ENCODE measurements at regions not wholly inside any gene's neighbourhood (a gene's known extent, or its start where the extent isn't known, plus 50 kb on each side); places are given as distances from the start of the nearest gene placed in this dataset.
"Not testable (repeated sequence)": the region's sequence is repeated elsewhere in the genome, so short reads cannot be mapped to it uniquely, and the experiment has no call there.

DNA sequence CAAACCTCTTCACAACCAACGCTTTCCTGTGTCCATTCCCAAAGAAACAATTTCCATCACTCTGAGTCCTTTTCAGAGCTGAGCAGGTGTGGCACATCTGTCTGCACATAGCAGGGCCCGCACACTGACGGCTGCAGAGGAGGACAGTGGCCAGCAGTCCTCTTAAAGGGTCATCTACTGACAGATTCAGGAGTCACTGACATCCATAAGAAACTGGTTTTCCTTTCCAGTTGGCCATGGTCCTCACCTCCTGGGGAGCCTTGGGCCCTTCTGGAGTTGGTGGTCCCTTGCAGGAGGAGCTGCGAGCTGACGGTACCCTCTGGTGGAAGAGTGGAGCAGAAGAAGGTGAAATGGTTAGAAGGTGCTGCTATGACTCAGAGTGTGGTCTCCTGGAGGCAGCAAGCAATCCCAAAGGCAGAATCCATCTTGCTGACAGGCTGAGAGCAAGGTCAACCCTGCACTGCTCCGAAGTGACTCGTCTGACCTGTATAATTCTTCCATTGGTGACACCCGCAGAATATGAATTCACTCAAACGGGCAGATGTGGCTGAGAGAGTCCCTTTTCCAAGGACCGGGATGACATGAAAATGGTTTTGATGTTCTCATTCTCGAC is 278.5 kb upstream of the C1orf174 start:
- H3K36me3 ChIP-seq = no peaks in the 10 kb centered on the region
- no peaks in the 10 kb centered on the region for H3K27me3 ChIP-seq
- H3K9me3 ChIP-seq = no peaks in the 10 kb centered on the region
- H3K4me1 ChIP-seq = no peaks in the 10 kb centered on the region
- no peak for DNase-seq
- TF ChIP-seq POLR2A (IDR thresholded peaks at IDR 0.05) = no peak
- TF ChIP-seq, protein P1, sequence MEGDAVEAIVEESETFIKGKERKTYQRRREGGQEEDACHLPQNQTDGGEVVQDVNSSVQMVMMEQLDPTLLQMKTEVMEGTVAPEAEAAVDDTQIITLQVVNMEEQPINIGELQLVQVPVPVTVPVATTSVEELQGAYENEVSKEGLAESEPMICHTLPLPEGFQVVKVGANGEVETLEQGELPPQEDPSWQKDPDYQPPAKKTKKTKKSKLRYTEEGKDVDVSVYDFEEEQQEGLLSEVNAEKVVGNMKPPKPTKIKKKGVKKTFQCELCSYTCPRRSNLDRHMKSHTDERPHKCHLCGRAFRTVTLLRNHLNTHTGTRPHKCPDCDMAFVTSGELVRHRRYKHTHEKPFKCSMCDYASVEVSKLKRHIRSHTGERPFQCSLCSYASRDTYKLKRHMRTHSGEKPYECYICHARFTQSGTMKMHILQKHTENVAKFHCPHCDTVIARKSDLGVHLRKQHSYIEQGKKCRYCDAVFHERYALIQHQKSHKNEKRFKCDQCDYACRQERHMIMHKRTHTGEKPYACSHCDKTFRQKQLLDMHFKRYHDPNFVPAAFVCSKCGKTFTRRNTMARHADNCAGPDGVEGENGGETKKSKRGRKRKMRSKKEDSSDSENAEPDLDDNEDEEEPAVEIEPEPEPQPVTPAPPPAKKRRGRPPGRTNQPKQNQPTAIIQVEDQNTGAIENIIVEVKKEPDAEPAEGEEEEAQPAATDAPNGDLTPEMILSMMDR (IDR thresholded peaks at IDR 0.05) = no peak
- no peak overlapping the region for H3K4me3 ChIP-seq
- intact Hi-C loops (cut with DNase I; ENCODE audit: low total_unique reads) = no loop called here
- H3K27ac ChIP-seq = no peak overlapping the region

DNA sequence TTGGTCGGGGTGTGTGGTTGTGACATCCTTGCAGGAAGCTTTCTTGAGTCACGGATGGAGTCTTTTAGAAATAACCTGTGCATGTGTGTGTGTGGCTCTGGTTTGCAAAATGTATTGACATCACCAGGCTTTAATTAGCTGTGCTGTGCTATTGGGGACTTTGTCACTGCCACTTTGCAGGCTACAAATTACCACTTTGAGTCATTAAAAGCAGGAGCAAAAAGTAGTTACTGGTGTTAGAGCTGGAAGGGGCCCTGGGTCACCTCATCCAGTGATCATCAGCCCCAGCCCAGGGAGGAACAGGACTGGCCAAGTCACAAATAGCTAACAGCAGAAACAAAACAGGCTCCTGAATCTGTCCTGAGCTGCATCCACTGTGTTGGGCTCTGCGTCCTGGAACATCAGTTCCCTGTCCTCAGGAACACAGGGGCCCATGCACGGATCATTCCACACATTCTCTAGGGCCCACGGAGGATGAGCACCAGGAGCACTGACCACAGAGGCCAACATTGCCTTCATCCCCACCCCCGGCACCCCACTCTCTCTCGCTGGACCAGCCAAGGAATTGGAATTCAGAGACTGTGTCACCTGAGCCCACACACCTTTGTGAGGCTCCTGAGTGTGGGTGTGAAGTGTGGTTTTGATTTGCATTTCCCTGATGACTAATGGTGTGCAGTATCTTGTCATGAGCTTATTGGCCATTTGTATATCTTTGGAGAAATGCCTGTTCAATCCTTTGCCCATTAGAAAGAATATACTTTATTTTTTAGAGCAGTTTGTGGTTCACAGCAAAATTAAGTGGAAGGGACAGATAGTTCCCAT is 280.1 kb upstream of the C1orf174 start:
- Histone ChIP-seq H3K27me3 (no peaks in the 10 kb centered on the region), H3K4me3 (no peak overlapping the region), H3K27ac (no peak overlapping the region), H3K4me1 (no peaks in the 10 kb centered on the region), H3K9me3 (no peaks in the 10 kb centered on the region), H3K36me3 (no peaks in the 10 kb centered on the region)
- no peak for DNase-seq
- intact Hi-C loops (cut with DNase I; ENCODE audit: low total_unique reads) = no loop called here
- no peak for TF ChIP-seq POLR2A (IDR thresholded peaks at IDR 0.05)
- TF ChIP-seq, protein P1 (IDR thresholded peaks at IDR 0.05) = no peak

DNA sequence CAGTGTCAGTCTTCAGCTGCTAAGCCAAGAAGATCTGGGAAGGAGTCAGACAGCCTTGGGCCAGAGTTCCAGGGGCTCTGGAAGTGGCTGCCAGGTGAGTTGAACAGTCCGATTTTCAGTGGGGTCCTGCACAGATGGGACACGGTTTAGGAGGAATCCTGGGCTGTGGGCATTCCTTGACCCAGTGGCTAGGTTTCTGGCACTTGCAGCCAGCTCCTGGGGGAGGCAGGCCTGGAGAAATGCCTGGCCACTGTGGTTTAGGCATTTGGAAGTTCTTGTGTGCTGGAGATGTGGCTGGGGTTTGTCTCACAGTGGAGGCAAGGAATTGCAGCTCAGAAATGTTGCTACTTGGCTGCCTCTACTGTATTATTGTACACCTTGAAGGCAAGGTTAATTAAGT is 286.4 kb upstream of the C1orf174 start:
- H3K27ac ChIP-seq; H3K9me3 ChIP-seq; H3K4me1 ChIP-seq; H3K4me3 ChIP-seq; H3K36me3 ChIP-seq; intact Hi-C loops (cut with DNase I; ENCODE audit: low total_unique reads); H3K27me3 ChIP-seq; DNase-seq: not testable (repeated sequence)

DNA sequence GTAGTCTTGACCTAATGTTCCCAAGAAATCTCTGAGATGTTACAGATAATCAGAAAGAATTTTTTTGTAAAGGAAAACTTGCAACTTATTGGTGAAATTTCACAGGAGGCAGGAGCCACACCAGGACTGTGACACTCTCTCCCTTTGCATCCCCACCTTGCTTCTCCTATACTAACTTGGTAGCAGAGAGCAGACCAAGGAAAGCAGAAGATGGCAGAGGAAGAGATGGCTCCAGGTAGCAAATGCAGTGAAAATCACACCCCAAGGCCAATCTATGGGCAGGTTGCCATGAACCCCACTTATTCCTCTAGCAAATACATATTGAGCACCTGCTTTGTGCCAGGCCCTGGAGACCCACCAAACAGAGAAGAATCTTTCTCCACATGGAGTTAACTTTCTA is 303.4 kb upstream of the C1orf174 start:
- intact Hi-C loops (cut with DNase I; ENCODE audit: low total_unique reads) = no loop called here
- Histone ChIP-seq H3K4me3 (no peak overlapping the region), H3K9me3 (no peaks in the 10 kb centered on the region)

DNA sequence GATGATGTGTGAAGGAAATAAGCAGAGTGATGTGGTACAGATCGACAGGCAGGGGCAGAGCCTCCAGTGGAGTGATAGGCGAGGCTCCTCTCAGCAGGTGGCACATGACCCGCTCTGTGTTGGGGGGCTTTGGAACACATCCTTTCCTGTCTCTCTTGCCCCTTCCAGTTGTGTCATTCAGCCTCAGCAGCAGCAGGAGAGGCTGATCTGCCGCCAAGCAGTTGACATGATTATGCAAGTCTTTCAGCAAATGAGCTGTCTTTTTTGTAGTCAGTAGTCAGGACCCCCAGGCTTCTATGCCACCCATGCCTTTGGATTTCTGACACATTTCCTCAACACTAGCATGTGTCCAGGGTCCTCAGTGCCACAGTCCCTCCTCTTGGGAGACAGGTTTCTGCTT is 307.1 kb upstream of the C1orf174 start:
- no peak for DNase-seq
- Histone ChIP-seq H3K36me3 (no peaks in the 10 kb centered on the region), H3K9me3 (no peaks in the 10 kb centered on the region), H3K27me3 (no peaks in the 10 kb centered on the region), H3K4me3 (no peak overlapping the region), H3K27ac (no peak overlapping the region), H3K4me1 (no peaks in the 10 kb centered on the region)
- intact Hi-C loops (cut with DNase I; ENCODE audit: low total_unique reads) = no loop called here
- TF ChIP-seq POLR2A (IDR thresholded peaks at IDR 0.05) = no peak
- TF ChIP-seq, protein P1 (IDR thresholded peaks at IDR 0.05) = no peak

More for the DNA sequence above, 303.4 kb upstream of the C1orf174 start:
- DNase-seq = no peak
- no peak for TF ChIP-seq POLR2A (IDR thresholded peaks at IDR 0.05)
- TF ChIP-seq, protein P1 (IDR thresholded peaks at IDR 0.05) = no peak
- no peaks in the 10 kb centered on the region for H3K27me3 ChIP-seq
- no peaks in the 10 kb centered on the region for H3K36me3 ChIP-seq
- no peak overlapping the region for H3K27ac ChIP-seq
- no peaks in the 10 kb centered on the region for H3K4me1 ChIP-seq
